Fibroblast of mammary gland (primary cell): ENCODE measurements at regions not wholly inside any gene's neighbourhood (a gene's known extent, or its start where the extent isn't known, plus 50 kb on each side); places are given as distances from the start of the nearest gene placed in this dataset.

Experiments used
- DNase-seq: peaks from one replicate; pipeline ENCODE4 v3.0.0-alpha.2; 2010; ENCODE audit warnings: low read depth
- H3K4me3 ChIP-seq: 2 replicates; pipeline ENCODE4 v1.5.1; 2011; ENCODE audit warnings: low read depth, mild to moderate bottlenecking, low read length, moderate library complexity; ENCODE audit not compliant: control insufficient read depth
- CTCF ChIP-seq: conservative IDR thresholded peaks from 2 replicates; pipeline ENCODE4 v1.5.1; 2011; ENCODE audit warnings: low read depth, low read length, inconsistent platforms; ENCODE audit not compliant: control insufficient read depth, insufficient read depth

GRCh38 chr3:106737265-106737664 lies 640.0 kb upstream of the CCDC54 start:
- no peak for DNase-seq
- H3K4me3 ChIP-seq: no peak overlapping the region
- TF ChIP-seq CTCF: no peak

- TF ChIP-seq CTCF: no peak
- no peak overlapping the region for H3K4me3 ChIP-seq
- peak; percentile 73 for DNase-seq
Measured at GRCh38 chr3:106740116-106740515, 637.1 kb upstream of the CCDC54 start.

- DNase-seq: peak; percentile 82
- no peak for TF ChIP-seq CTCF
- H3K4me3 ChIP-seq: no peak overlapping the region
Measured at GRCh38 chr3:106745344-106746168, 631.7 kb upstream of the CCDC54 start.

- no peak for DNase-seq
- TF ChIP-seq CTCF: no peak
- no peak overlapping the region for H3K4me3 ChIP-seq
Measured at GRCh38 chr3:106746286-106746685, 631.0 kb upstream of the CCDC54 start.

GRCh38 chr3:106748472-106749262 lies 628.6 kb upstream of the CCDC54 start:
- no peak for DNase-seq
- H3K4me3 ChIP-seq: no peak overlapping the region
- no peak for TF ChIP-seq CTCF

GRCh38 chr3:106750092-106750491 lies 627.1 kb upstream of the CCDC54 start:
- no peak for DNase-seq
- no peak overlapping the region for H3K4me3 ChIP-seq
- TF ChIP-seq CTCF: no peak
